Lower leg skin (tissue), 3 donors: ENCODE measurements at regions not wholly inside any gene's neighbourhood (a gene's known extent, or its start where the extent isn't known, plus 50 kb on each side); places are given as distances from the start of the nearest gene placed in this dataset.

ENCODE experiments used
- CTCF ChIP-seq, 3 donors: fragments of 450-650 bp; IDR thresholded peaks; one replicate each; pipeline ENCODE4 v1.5.1; 2016; ENCODE audit warnings: antibody characterized with exemption in 3 of 3, mild to moderate bottlenecking in 3 of 3, moderate library complexity in 2 of 3
- POLR2A ChIP-seq, 2 donors: fragments of 450-650 bp; IDR thresholded peaks; one replicate each; pipeline ENCODE4 v1.6.1; 2016 to 2017; ENCODE audit warnings: antibody characterized with exemption in 2 of 2, mild to moderate bottlenecking in 1 of 2, moderate library complexity in 1 of 2

GRCh38 chr14:104440297-104440956, 139.1 kb upstream of the C14orf180 start:
- TF ChIP-seq CTCF (IDR thresholded peaks at IDR 0.05) (no peak), POLR2A (IDR thresholded peaks at IDR 0.05) (no peak)
